ENCODE measurements at regions not wholly inside any gene's neighbourhood (a gene's known extent, or its start where the extent isn't known, plus 50 kb on each side); places are given as distances from the start of the nearest gene placed in this dataset.

GRCh38 chr1:58399176-58399575 lies 147.3 kb downstream of the OMA1 start:
- intact Hi-C loops (cut with micrococcal nuclease; ENCODE audit: unreplicated experiment): no loop called here
- no peak overlapping the region for H3K9ac ChIP-seq (ENCODE audit: control insufficient read depth, insufficient read depth, low read length)
- ATAC-seq: no peak
- no peaks in the 10 kb centered on the region for H3K36me3 ChIP-seq (ENCODE audit: control insufficient read depth in 2 of 2, insufficient read depth in 2 of 2, low read length in 1 of 2)
- H4K20me1 ChIP-seq (ENCODE audit: control insufficient read depth, insufficient read depth): no peaks in the 10 kb centered on the region; the same call in 1 of the 2 replicates
- ChIA-PET POLR2A (no interaction called here), CTCF (interaction anchor here (1.3 to 1.4 kb wide), 2 partner anchors 17 to 20 kb away, joined by 3 read pairs; no protein-coding TSS in a partner anchor), SMC1A (ENCODE audit: uncharacterized antibody, unreplicated experiment) (no interaction called here), RAD21 (ENCODE audit: unreplicated experiment) (no interaction called here)
- FAIRE-seq: no peak
- no peaks in the 10 kb centered on the region for H3K79me2 ChIP-seq (ENCODE audit: control insufficient read depth, insufficient read depth, low read length)
- H3K27me3 ChIP-seq (replicated peaks in 1 of 2; ENCODE audit: control insufficient read depth in 2 of 2, insufficient read depth in 2 of 2, low read length in 1 of 2): no peaks in the 10 kb centered on the region
- H3K27ac ChIP-seq (ENCODE audit: control insufficient read depth, insufficient read depth): no peak overlapping the region
- in situ Hi-C loops (cut with MboI): no loop called here
- no peak overlapping the region for H2AFZ ChIP-seq (ENCODE audit: control insufficient read depth, low read depth, low read length)
- TF ChIP-seq FOS (IDR thresholded peaks at IDR 0.05; ENCODE audit: borderline replicate concordance, extremely low read depth, insufficient read length) (no peak), ZNF592 (IDR thresholded peaks at IDR 0.05) (no peak), ZNF217 (IDR thresholded peaks at IDR 0.05) (no peak), CEBPZ (IDR thresholded peaks at IDR 0.05; ENCODE audit: low read depth, low read length) (no peak), ZNF622 (IDR thresholded peaks at IDR 0.05) (no peak), SMARCA5 (IDR thresholded peaks at IDR 0.05) (no peak)
- no peak overlapping the region for H3K4me3 ChIP-seq
- H3K4me2 ChIP-seq (ENCODE audit: control insufficient read depth, insufficient read depth): no peak overlapping the region
- H3K4me1 ChIP-seq (ENCODE audit: control insufficient read depth, insufficient read depth, low read length): no peaks in the 10 kb centered on the region
- H3K9me3 ChIP-seq (replicated peaks; ENCODE audit: control insufficient read depth, insufficient read depth, low read length): no peaks in the 10 kb centered on the region
- no TSS peak for BruUV-seq (replicated peaks)
- DNase-seq (ENCODE audit: low read depth, low spot score): no peak
- 5% methylated on average over 3 of the region's 3 CpGs for WGBS (ENCODE audit: insufficient coverage, insufficient replicate concordance, low lambda C conversion rate, missing lambda C conversion rate)

All from GM12878 (cell line).